HuH-7 (cell line): ENCODE measurements at regions not wholly inside any gene's neighbourhood (a gene's known extent, or its start where the extent isn't known, plus 50 kb on each side); places are given as distances from the start of the nearest gene placed in this dataset.
"Not testable (repeated sequence)": the region's sequence is repeated elsewhere in the genome, so short reads cannot be mapped to it uniquely, and the experiment has no call there.

Experiments used
- DNase-seq: peaks from one replicate; pipeline ENCODE4 v3.0.0; 2011; ENCODE audit warnings: low spot score

DNA sequence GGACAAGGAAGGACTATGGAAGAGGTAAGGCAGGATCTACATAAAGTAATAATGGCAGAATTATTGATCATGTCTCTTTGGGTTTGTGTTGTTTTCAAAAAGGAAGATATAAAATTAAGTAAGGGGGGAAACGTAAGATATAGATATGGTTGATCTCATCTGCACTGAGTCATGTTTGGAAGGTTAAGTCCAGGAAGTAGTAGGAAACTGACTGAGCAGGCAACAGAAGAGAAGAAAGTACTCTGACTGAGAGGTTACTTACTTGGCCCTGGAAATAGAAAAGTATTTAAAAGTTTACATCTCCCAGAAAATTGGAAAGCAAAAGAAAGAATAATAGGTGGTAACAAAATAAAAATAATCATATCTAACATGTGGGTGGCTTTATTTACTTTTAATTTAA is 405.3 kb upstream of the RGMB start:
- DNase-seq = no peak

DNA sequence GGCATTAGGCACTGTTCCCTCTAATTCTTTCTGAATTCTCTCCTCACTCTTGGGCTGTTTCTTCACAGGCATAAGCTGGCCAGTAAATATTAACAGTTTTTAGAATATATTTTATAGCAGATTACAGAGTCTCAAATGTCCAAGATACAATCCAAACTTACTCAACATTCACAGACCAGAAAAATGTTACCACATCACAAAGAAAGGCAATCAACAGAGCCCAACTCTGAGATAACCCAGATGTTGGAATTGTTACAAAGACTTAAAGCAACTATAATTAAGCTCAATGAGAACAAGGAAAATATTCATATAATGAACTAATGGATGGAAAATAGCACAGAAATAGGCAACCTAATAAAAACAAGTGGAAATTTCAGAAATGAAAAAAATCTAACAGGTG is 401.1 kb upstream of the RGMB start:
- DNase-seq = no peak

DNA sequence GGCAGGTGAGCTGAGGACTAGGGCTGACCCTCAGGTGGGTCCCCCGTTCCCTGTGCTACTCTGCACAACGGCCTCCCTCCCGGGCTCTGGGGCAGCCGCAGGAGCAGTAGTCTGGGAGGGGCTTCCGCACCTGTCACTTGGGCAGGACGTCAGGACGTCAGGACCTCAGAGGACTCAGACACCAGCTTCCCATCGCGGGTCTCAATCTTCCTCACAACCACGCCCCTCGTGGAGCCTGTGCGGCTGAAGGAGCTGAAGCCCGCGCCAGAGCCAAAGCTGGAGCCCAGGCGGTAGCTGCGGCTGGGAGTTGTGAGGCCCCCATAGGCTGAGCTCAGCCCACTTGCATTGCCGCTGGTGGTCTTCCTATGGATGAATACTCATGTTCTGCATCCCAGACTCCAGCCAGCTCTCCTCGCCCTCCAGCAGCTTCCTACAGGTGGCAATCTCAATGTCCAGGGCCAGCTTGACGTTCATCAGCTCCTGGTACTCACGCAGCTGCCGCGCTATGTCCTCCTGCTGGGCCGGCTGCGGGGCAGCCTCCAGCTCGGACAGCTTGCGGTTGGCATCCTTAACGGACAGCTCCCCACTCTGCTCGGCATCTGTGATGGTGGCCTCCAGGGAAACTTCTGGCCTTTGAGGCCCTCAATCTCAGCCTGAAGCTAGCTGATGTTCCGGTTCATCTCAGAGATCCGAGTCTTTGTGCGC is 381.4 kb upstream of the RGMB start:
- no peak for DNase-seq

- DNase-seq = not testable (repeated sequence)
Measured at GRCh38 chr5:98393205-98393604, 380.3 kb upstream of the RGMB start.

DNA sequence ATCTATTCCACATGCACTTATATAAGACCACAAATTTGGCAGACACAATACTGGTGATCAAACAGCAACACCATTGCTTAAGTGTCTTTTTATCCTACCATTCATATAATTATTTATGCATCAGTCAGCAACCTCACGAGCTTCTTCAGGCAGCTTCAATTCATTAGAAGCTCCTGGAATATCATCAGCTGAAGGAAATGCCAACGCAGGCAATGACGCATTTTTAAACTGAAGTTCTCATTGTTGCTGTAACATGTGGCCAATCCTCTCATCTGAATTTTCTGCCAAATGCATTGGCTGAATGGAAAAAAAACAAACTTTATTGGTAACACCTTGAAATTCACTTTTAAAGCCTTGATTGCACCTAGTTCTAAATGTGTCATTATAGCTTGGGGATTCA is 376.4 kb upstream of the RGMB start:
- DNase-seq = no peak

DNA sequence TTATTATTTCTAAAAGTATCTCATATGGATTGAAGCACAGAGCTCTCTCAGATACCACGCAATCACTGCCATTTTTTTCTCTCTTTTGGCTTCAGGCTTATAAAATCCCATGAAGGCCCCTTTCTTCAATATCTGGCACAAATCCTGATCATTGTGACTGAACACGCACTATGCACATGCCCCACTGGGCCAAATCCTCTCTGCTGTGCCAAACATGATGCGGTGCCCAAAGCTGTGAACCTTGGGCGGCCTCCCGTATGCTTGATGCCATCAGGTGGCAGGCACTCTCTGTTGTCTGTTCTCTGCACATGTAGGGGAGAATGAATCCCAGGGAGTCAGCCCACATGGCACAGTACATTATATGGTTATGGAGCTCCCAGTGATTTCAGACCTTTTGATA is 375.0 kb upstream of the RGMB start:
- DNase-seq = no peak

GRCh38 chr5:98401656-98402055 is 371.8 kb upstream of the RGMB start:
- DNase-seq = no peak

DNA sequence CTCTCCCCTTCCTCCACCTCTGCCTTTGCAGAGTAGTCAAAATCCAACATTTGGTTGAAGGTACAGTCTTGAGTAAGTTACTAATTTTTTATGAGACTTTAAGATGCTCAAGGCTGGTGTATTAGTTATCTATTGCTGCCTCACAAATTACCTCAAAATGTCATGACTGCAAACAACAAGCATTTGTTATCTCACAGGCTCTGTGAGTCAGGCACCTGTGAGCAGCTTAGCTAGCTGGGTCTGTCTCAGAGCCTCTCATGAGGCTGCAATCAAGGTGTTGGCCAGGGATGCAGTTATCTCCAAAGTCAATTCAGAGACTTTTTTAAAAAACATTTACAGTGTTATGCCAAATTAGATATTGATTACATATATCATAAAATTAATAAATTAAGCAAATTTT is 371.3 kb upstream of the RGMB start:
- DNase-seq = no peak

DNA sequence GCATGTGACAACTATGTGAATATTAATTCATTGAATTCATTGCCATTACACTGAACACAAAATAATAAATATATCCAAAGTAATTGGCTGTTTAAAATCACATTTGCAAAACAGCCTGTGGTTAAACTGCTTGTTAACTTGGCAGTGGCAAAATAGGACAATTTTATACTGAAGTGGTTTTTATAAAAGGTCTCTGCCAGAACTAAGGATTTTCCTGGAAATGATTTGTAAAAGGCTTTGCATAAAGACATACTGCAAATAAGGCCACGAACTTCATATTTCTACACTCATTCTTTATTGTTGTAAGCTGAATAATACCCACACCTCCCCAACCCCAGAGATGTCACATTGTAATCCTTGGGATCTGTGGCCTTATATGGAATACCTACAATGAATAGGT is 370.3 kb upstream of the RGMB start:
- DNase-seq = no peak

- DNase-seq = no peak
Measured at GRCh38 chr5:98414938-98415337, 358.5 kb upstream of the RGMB start.

- no peak for DNase-seq
Measured at GRCh38 chr5:98415663-98416062, 357.8 kb upstream of the RGMB start.

DNA sequence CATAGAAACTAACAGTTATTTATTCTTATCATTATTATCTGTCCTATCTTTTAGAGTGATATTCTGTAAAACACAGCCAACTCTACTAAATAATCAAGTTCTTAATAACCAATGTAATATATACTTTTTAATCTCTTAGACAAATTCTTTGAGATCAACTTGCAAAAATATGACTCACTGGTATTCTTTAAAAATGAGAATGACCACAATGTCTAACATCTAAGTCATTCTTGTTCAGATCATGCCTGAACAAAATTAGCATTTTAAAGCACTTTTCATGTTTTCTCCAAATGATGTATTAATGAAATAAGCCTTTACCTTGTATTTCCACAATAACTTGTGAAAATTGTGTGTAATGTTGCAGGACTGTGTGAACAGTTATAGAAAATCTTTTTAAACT is 356.9 kb upstream of the RGMB start:
- no peak for DNase-seq

GRCh38 chr5:98419825-98420224 is 353.6 kb upstream of the RGMB start:
- no peak for DNase-seq

DNA sequence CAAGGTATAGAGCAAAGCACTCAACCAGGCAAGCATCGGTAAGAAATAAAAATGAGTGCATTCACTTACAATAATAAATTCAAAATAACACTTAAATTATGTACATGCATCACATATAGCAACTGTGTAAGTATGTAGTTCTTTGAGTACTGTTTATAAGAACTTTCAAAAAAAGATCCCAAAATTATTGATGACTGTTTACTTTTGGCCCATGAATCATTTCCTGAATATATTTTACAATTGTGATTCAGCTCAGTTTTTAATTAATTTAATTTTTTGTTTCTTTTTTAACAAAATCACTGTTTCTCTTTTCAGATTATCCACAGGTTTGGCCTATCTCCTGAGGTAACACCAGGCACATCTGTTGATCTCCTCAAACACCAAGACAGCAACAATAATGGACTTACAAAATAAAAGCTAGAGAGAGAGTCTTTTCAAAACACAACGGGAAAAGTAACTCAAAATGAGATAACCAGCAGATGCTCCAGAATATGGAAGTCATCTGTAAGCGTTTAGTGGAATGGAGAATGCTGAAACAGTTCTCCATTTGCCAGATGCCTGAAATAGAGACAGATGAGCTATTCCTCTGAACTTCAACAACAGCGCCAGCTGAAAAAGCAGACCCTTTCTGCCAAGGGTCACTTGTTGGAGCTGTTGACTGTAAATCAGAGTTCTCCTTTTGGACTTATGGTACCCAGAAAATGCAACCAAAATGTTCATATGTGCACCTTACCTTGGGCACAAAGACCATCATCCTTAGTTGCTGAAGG is 348.6 kb upstream of the RGMB start:
- DNase-seq = no peak

GRCh38 chr5:98425640-98426039 is 347.8 kb upstream of the RGMB start:
- DNase-seq = no peak

DNA sequence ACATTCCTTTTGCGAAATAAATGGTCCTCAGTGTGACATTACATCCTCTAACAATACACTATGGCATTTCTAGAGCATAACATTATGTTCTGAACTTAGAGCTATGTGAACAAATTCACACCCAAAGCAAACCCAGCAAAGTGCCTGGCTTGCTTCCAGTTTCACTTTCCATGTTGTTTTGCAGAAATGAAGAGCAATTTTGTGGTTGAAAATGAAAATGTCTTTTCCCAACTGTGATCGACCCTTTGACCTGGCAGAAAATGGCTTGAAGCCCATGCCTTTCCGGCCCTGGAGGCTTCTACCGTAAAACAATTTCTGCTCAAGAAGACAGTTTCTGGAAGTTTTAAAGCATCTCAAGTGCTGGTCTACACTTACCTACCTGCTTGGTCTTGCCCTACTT is 344.7 kb upstream of the RGMB start:
- DNase-seq = no peak

GRCh38 chr5:98432378-98432777 is 341.1 kb upstream of the RGMB start:
- DNase-seq = peak; percentile 10

GRCh38 chr5:98433022-98433421 is 340.4 kb upstream of the RGMB start:
- DNase-seq = no peak

DNA sequence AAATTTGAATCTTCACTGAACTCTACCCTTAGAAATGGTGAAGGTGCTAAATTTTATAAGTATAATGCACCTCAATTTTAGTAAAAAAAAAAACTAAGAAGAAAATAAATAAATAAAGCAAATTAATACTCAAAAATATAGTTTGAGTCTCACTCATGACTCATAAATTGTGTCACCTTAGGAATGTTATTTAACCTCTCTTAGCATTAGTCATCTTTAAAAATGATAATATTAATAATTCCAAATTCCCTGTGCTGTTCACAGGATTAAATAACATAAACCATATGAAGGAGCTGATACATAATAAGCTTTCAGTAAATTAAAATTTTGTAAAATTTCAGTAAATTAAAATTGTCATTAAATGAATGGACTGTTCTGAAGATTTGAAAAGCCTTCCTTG is 339.8 kb upstream of the RGMB start:
- DNase-seq = no peak

- DNase-seq = no peak
Measured at GRCh38 chr5:98436667-98437066, 336.8 kb upstream of the RGMB start.

DNA sequence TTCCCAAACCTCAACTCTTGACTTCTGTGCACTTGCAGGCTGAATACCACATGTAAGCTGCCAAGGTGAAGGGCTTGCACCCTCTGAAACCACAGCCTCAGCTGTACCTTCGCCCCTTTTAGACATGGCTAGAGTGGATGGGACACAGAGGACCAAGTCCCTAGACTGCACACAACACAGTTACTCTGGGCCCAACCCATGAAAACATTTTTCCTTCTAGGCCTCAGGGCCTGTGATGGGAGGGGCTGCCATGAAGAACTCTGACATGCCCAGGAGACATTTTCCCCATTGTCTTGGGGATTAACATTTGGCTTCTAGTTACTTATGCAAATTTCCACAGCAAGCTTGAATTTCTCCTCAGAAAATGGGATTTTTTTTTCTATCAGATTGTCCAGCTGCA is 331.0 kb upstream of the RGMB start:
- DNase-seq = no peak

DNA sequence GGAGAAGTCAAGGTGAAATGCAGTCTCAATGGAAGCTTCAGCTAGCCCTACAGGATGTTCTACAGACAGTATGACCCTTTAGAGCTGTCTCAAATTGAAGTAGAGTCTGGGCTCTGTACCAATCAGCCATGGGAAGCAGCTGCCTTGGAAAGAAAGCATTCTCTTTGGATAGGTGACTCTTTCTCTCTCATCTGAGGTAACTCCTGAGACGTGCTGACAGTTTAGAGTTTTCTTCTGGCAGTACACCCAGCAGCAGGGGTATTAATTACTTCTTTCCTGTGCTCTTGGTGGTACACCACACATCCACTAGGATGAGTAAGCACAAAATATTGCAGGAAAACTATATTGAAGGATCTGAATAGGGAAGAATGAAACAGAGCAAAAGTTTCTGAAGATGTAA is 329.6 kb upstream of the RGMB start:
- no peak for DNase-seq

DNA sequence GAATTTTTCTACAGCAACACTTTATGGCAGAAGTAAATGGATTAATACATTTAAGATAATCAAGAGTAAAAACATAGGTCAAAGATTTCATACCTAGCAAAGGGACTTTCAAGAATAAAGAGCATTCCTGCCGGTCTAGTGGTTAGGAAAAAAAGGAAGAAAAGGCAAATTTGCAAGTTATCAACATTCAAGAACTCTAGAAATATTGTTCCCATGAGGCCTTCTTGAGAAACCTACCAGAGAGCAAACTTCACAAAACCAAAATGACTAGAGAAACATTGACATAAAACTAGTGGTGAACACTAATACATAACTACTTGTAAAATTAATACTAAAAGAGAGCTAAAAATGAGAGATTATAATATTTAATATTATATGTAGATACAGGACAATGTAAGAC is 320.2 kb upstream of the RGMB start:
- DNase-seq = no peak

GRCh38 chr5:98454407-98454806 is 319.1 kb upstream of the RGMB start:
- DNase-seq = no peak
